KMS-11 (cell line): ENCODE measurements at regions not wholly inside any gene's neighbourhood (a gene's known extent, or its start where the extent isn't known, plus 50 kb on each side); places are given as distances from the start of the nearest gene placed in this dataset.

Experiments
- H2AFZ ChIP-seq: fragments of 200-600 bp; sonication (generic); 2 replicates; pipeline ENCODE4 v1.6.1; 2016; ENCODE audit warnings: antibody characterized with exemption, mixed run types, low read depth
- H3K27ac ChIP-seq: fragments of 200-600 bp; sonication (generic); 2 replicates; pipeline ENCODE4 v1.6.1; 2016; ENCODE audit warnings: mild to moderate bottlenecking, mixed run types
- H3K27me3 ChIP-seq: fragments of 200-600 bp; sonication (generic); 2 replicates; pipeline ENCODE4 v1.6.1; 2017; ENCODE audit warnings: mild to moderate bottlenecking, low read depth, mixed run types, moderate library complexity; ENCODE audit not compliant: insufficient read depth
- H3K36me3 ChIP-seq: fragments of 200-600 bp; sonication (generic); 2 replicates; pipeline ENCODE4 v1.6.1; 2017; ENCODE audit warnings: mild to moderate bottlenecking, mixed run types; ENCODE audit not compliant: insufficient read depth
- H3K4me1 ChIP-seq: fragments of 200-600 bp; sonication (generic); 2 replicates; pipeline ENCODE4 v1.6.1; 2016; ENCODE audit warnings: mild to moderate bottlenecking, low read depth, mixed run types; ENCODE audit not compliant: poor library complexity, severe bottlenecking
- H3K4me2 ChIP-seq: fragments of 200-600 bp; sonication (generic); 2 replicates; pipeline ENCODE4 v1.7.0; 2016; ENCODE audit warnings: mild to moderate bottlenecking, mixed run types
- H3K4me3 ChIP-seq: fragments of 200-600 bp; sonication (generic); IDR thresholded peaks from 2 replicates; pipeline ENCODE4 v1.6.1; 2017; ENCODE audit warnings: low read depth, low read length, mixed read lengths; ENCODE audit not compliant: insufficient read depth
- H3K79me2 ChIP-seq: fragments of 200-600 bp; sonication (generic); 2 replicates; pipeline ENCODE4 v1.6.1; 2016; ENCODE audit warnings: low read depth, mixed run types; ENCODE audit not compliant: insufficient read depth
- H3K9ac ChIP-seq: fragments of 200-600 bp; sonication (generic); 2 replicates; pipeline ENCODE4 v1.6.1; 2016; ENCODE audit warnings: mild to moderate bottlenecking, mixed run types
- H4K20me1 ChIP-seq: fragments of 200-600 bp; sonication (generic); 2 replicates; pipeline ENCODE4 v1.6.1; 2016; ENCODE audit warnings: mild to moderate bottlenecking, mixed run types; ENCODE audit not compliant: insufficient read depth
- CTCF ChIP-seq: fragments of 200-600 bp; sonication (generic); conservative IDR thresholded peaks from 2 replicates; pipeline ENCODE4 v1.6.1; 2017; ENCODE audit warnings: low read depth, mild to moderate bottlenecking, antibody characterized with exemption, low read length, moderate library complexity, mixed read lengths

- no peak overlapping the region for H2AFZ ChIP-seq
- H3K4me1 ChIP-seq = peaks cover 16% of the 10 kb centered on the region
- no peak for TF ChIP-seq CTCF
These were observed 412.3 kb upstream of the TBL1XR1 start for GRCh38 chr3:177609613-177610012.

GRCh38 chr3:177610262-177610661 lies 413.0 kb upstream of the TBL1XR1 start:
- no peaks in the 10 kb centered on the region for H4K20me1 ChIP-seq
- H3K4me3 ChIP-seq = no peak overlapping the region
- H3K4me2 ChIP-seq = no peak overlapping the region
- TF ChIP-seq CTCF = no peak
- no peaks in the 10 kb centered on the region for H3K79me2 ChIP-seq
- no peaks in the 10 kb centered on the region for H3K36me3 ChIP-seq
- no peaks in the 10 kb centered on the region for H3K27me3 ChIP-seq
- no peak overlapping the region for H3K9ac ChIP-seq
- H2AFZ ChIP-seq = no peak overlapping the region
- no peak overlapping the region for H3K27ac ChIP-seq
- peaks cover 22% of the 10 kb centered on the region for H3K4me1 ChIP-seq

More at GRCh38 chr3:177609613-177610012, 412.3 kb upstream of the TBL1XR1 start:
- no peak overlapping the region for H3K9ac ChIP-seq
- H3K4me3 ChIP-seq = no peak overlapping the region
- no peaks in the 10 kb centered on the region for H3K36me3 ChIP-seq
- no peaks in the 10 kb centered on the region for H3K27me3 ChIP-seq
- no peaks in the 10 kb centered on the region for H4K20me1 ChIP-seq
- no peak overlapping the region for H3K27ac ChIP-seq
- H3K4me2 ChIP-seq = no peak overlapping the region
- H3K79me2 ChIP-seq = no peaks in the 10 kb centered on the region

- no peaks in the 10 kb centered on the region for H3K36me3 ChIP-seq
- H3K4me3 ChIP-seq = no peak overlapping the region
- H3K27ac ChIP-seq = no peak overlapping the region
- no peaks in the 10 kb centered on the region for H3K79me2 ChIP-seq
- no peak overlapping the region for H2AFZ ChIP-seq
- peaks cover 28% of the 10 kb centered on the region for H3K4me1 ChIP-seq
- TF ChIP-seq CTCF = no peak
- no peak overlapping the region for H3K9ac ChIP-seq
- no peak overlapping the region for H3K4me2 ChIP-seq
- H3K27me3 ChIP-seq = no peaks in the 10 kb centered on the region
- H4K20me1 ChIP-seq = no peaks in the 10 kb centered on the region
These were observed 413.7 kb upstream of the TBL1XR1 start for GRCh38 chr3:177610686-177611633.

GRCh38 chr3:177611752-177612334 lies 414.6 kb upstream of the TBL1XR1 start:
- no peak for TF ChIP-seq CTCF
- Histone ChIP-seq H3K4me1 (peaks cover 28% of the 10 kb centered on the region), H3K27me3 (no peaks in the 10 kb centered on the region), H2AFZ (no peak overlapping the region), H3K27ac (no peak overlapping the region), H3K36me3 (no peaks in the 10 kb centered on the region), H4K20me1 (no peaks in the 10 kb centered on the region), H3K4me2 (no peak overlapping the region), H3K79me2 (no peaks in the 10 kb centered on the region), H3K9ac (no peak overlapping the region), H3K4me3 (no peak overlapping the region)
